H1 (cell line): ENCODE measurements at regions not wholly inside any gene's neighbourhood (a gene's known extent, or its start where the extent isn't known, plus 50 kb on each side); places are given as distances from the start of the nearest gene placed in this dataset.

Experiments used
- CTCF ChIA-PET: fragments of 300-600 bp; sonication (Branson Sonifier 250); formaldehyde crosslinking; loops from one replicate; lab custom pipeline; 2021; ENCODE audit not compliant: partially characterized antibody; lab: Charles Lee
- POLR2A ChIA-PET: fragments of 300-600 bp; sonication (Branson Sonifier 250); formaldehyde crosslinking; loops from one replicate; lab custom pipeline; 2021; ENCODE audit warnings: inconsistent platforms; ENCODE audit not compliant: partially characterized antibody; lab: Charles Lee
- DNase-seq, 2 experiments: peaks; one replicate each; pipeline versions ENCODE4 v3.0.0 to v3.0.0-alpha.2; 2010 to 2022; ENCODE audit warnings: low spot score in 2 of 2, low read depth in 1 of 2, mixed read lengths in 1 of 2
- FAIRE-seq: peaks from 2 replicates; lab custom pipeline; 2011; peaks lifted over from hg19 to GRCh38; lab: Jason Lieb, UNC
- H2AFZ ChIP-seq: 2 replicates; pipeline ENCODE4 v1.8.1; 2012; ENCODE audit warnings: low read length, inconsistent platforms
- H2AK5ac ChIP-seq: 2 replicates; pipeline ENCODE4 v1.6.1; 2013; ENCODE audit warnings: low read depth, low read length
- H2BK120ac ChIP-seq: replicated peaks from 2 replicates; pipeline ENCODE3; 2013; ENCODE audit warnings: low read depth, low read length, inconsistent platforms
- H2BK12ac ChIP-seq: 2 replicates; pipeline ENCODE4 v1.6.1; 2013; ENCODE audit warnings: low read depth, low read length
- H2BK15ac ChIP-seq: 2 replicates; pipeline ENCODE4 v1.6.1; 2013; ENCODE audit warnings: low read length
- H2BK20ac ChIP-seq: 2 replicates; pipeline ENCODE4 v1.6.1; 2013; ENCODE audit warnings: low read length
- H2BK5ac ChIP-seq: 2 replicates; pipeline ENCODE4 v1.6.1; 2013; ENCODE audit warnings: low read depth, low read length
- H3K14ac ChIP-seq: 2 replicates; pipeline ENCODE4 v1.6.1; 2013; ENCODE audit warnings: inconsistent platforms; ENCODE audit not compliant: insufficient read length
- H3K18ac ChIP-seq: 2 replicates; pipeline ENCODE4 v1.6.1; 2013; ENCODE audit warnings: low read length; ENCODE audit errors: extremely low read depth
- H3K23ac ChIP-seq: 2 replicates; pipeline ENCODE4 v1.6.1; 2013; ENCODE audit warnings: inconsistent platforms; ENCODE audit not compliant: insufficient read length
- H3K23me2 ChIP-seq: 2 replicates; pipeline ENCODE4 v1.6.1; 2013; ENCODE audit warnings: low read depth, low read length
- H3K27ac ChIP-seq: 2 replicates; pipeline ENCODE4 v1.6.1; 2011; ENCODE audit warnings: low read depth, low read length, inconsistent platforms
- H3K27me3 ChIP-seq, 4 experiments: replicated peaks in 1 of 4; 1 replicate in 1 of 4; 2 replicates in 3 of 4; pipeline versions ENCODE4 v1.6.1 to v1.8.1; 2011 to 2013; ENCODE audit warnings: low read length in 3 of 4, mild to moderate bottlenecking in 3 of 4, inconsistent platforms in 2 of 4, mixed read lengths in 2 of 4, moderate library complexity in 1 of 4; ENCODE audit not compliant: control insufficient read depth in 3 of 4, insufficient read depth in 3 of 4; ENCODE audit errors: extremely low read depth in 1 of 4
- H3K36me3 ChIP-seq, 4 experiments: 2 replicates each; pipeline versions ENCODE4 v1.6.1 to v1.8.1; 2011 to 2013; ENCODE audit warnings: mild to moderate bottlenecking in 4 of 4, low read length in 3 of 4, moderate library complexity in 2 of 4, control low read depth in 1 of 4, inconsistent platforms in 1 of 4; ENCODE audit not compliant: insufficient read depth in 4 of 4, control insufficient read depth in 2 of 4
- H3K4ac ChIP-seq: replicated peaks from 2 replicates; pipeline ENCODE3; 2013; ENCODE audit warnings: low read length, low read depth, mixed read lengths, inconsistent platforms; ENCODE audit not compliant: insufficient read length
- H3K4me1 ChIP-seq, 4 experiments: replicated peaks in 1 of 4; 1 replicate in 1 of 4; 2 replicates in 3 of 4; pipeline versions ENCODE4 v1.6.1 to v1.8.1; 2011 to 2013; ENCODE audit warnings: low read length in 3 of 4, inconsistent platforms in 2 of 4, mixed read lengths in 1 of 4; ENCODE audit not compliant: insufficient read depth in 4 of 4, control insufficient read depth in 3 of 4
- H3K4me2 ChIP-seq, 2 experiments: 2 replicates each; pipeline versions ENCODE4 v1.6.1 to v1.8.1; 2011 to 2013; ENCODE audit warnings: low read depth in 2 of 2, low read length in 2 of 2, control low read depth in 1 of 2, inconsistent platforms in 1 of 2, mild to moderate bottlenecking in 1 of 2; ENCODE audit not compliant: insufficient read depth in 1 of 2
- H3K4me3 ChIP-seq, 4 experiments: fragments of 200-600, 300-600 bp in 1 of 4; sonication (generic), shearing (Covaris generic), sonication (Bioruptor Twin) in 1 of 4; 2 replicates each; pipeline versions ENCODE4 v1.5.1 to v1.8.1; 2011 to 2016; ENCODE audit warnings: low read length in 4 of 4, low read depth in 3 of 4, control low read depth in 2 of 4, inconsistent platforms in 2 of 4, mild to moderate bottlenecking in 2 of 4, mixed read lengths in 1 of 4, moderate library complexity in 1 of 4; ENCODE audit not compliant: insufficient read depth in 2 of 4; ENCODE audit errors: extremely low read depth in 1 of 4
- H3K56ac ChIP-seq: replicated peaks from 2 replicates; pipeline ENCODE3; 2013; ENCODE audit warnings: low read depth, mild to moderate bottlenecking, mixed read lengths, low read length, inconsistent platforms; ENCODE audit not compliant: insufficient read length
- H3K79me1 ChIP-seq: 2 replicates; pipeline ENCODE4 v1.6.1; 2013; ENCODE audit warnings: low read depth, low read length, control low read depth
- H3K79me2 ChIP-seq, 2 experiments: 2 replicates each; pipeline versions ENCODE4 v1.6.1 to v1.8.1; 2012 to 2013; ENCODE audit warnings: low read length in 2 of 2, mild to moderate bottlenecking in 2 of 2, inconsistent platforms in 1 of 2; ENCODE audit not compliant: insufficient read depth in 2 of 2, control insufficient read depth in 1 of 2
- H3K9ac ChIP-seq, 4 experiments: replicated peaks in 1 of 4; 1 replicate in 1 of 4; 2 replicates in 3 of 4; pipeline versions ENCODE4 v1.6.1 to v1.8.1; 2011 to 2013; ENCODE audit warnings: low read depth in 3 of 4, low read length in 3 of 4, control low read depth in 2 of 4, mild to moderate bottlenecking in 2 of 4, moderate library complexity in 2 of 4, inconsistent platforms in 1 of 4; ENCODE audit errors: extremely low read depth in 1 of 4
- H3K9me3 ChIP-seq, 2 experiments: 2 replicates each; pipeline versions ENCODE4 v1.6.1 to v1.8.1; 2012 to 2013; ENCODE audit warnings: mild to moderate bottlenecking in 2 of 2, moderate library complexity in 2 of 2, control low read depth in 1 of 2, inconsistent platforms in 1 of 2, low read depth in 1 of 2, low read length in 1 of 2, mixed read lengths in 1 of 2; ENCODE audit not compliant: insufficient read depth in 2 of 2
- H4K20me1 ChIP-seq, 2 experiments: replicated peaks in 1 of 2; 2 replicates each; pipeline versions ENCODE3 to v1.8.1; 2011 to 2013; ENCODE audit warnings: inconsistent platforms in 2 of 2, low read length in 2 of 2, mild to moderate bottlenecking in 1 of 2; ENCODE audit not compliant: insufficient read depth in 2 of 2, control insufficient read depth in 1 of 2
- H4K5ac ChIP-seq: 2 replicates; pipeline ENCODE4 v1.6.1; 2013; ENCODE audit warnings: low read length, low read depth, mixed read lengths, inconsistent platforms; ENCODE audit not compliant: insufficient read length
- H4K8ac ChIP-seq: 2 replicates; pipeline ENCODE4 v1.8.0; 2013; ENCODE audit warnings: mild to moderate bottlenecking, moderate library complexity, low read length, inconsistent platforms; ENCODE audit not compliant: insufficient read depth; ENCODE audit errors: extremely low read depth
- H4K91ac ChIP-seq: replicated peaks from 2 replicates; pipeline ENCODE3; 2013; ENCODE audit warnings: low read length, mixed read lengths, inconsistent platforms; ENCODE audit not compliant: insufficient read length
- ATF3 ChIP-seq: IDR thresholded peaks from 2 replicates; pipeline ENCODE4 v1.6.1; 2011; ENCODE audit warnings: low read depth, mild to moderate bottlenecking, low read length; ENCODE audit not compliant: insufficient read depth
- CTCF ChIP-seq, 3 experiments: IDR thresholded peaks; 1 replicate in 2 of 3; 2 replicates in 1 of 3; pipeline versions ENCODE4 v1.5.1 to v1.6.1; 2011; ENCODE audit warnings: low read length in 3 of 3, mild to moderate bottlenecking in 3 of 3, inconsistent platforms in 2 of 3, low read depth in 1 of 3, moderate library complexity in 1 of 3; ENCODE audit not compliant: insufficient read depth in 1 of 3; ENCODE audit errors: control extremely low read depth in 1 of 3
- HDAC6 ChIP-seq: IDR thresholded peaks from one replicate; pipeline ENCODE4 v1.7.1; 2012; ENCODE audit warnings: low read depth, mild to moderate bottlenecking, inconsistent platforms, low read length, moderate library complexity
- JUN ChIP-seq: IDR thresholded peaks from 2 replicates; pipeline ENCODE4 v1.6.1; 2011; ENCODE audit warnings: low read depth, mild to moderate bottlenecking, improper control_type of control experiment, low read length
- KDM1A ChIP-seq: fragments of 200-600, 300-600 bp; sonication (generic); IDR thresholded peaks from 2 replicates; pipeline ENCODE4 v1.7.1; 2016; ENCODE audit warnings: mild to moderate bottlenecking, low read length, borderline replicate concordance
- MAX ChIP-seq: IDR thresholded peaks from 2 replicates; pipeline ENCODE4 v1.6.1; 2012; ENCODE audit warnings: inconsistent platforms
- PHF8 ChIP-seq: fragments of 200-600 bp; sonication (generic); conservative IDR thresholded peaks from 2 replicates; pipeline ENCODE4 v1.7.1; 2012; ENCODE audit warnings: low read depth, mild to moderate bottlenecking, inconsistent platforms, low read length, moderate library complexity
- TAF1 ChIP-seq: IDR thresholded peaks from 2 replicates; pipeline ENCODE4 v1.6.1; 2011; ENCODE audit warnings: mild to moderate bottlenecking, low read depth, low read length
- TCF12 ChIP-seq: IDR thresholded peaks from 2 replicates; pipeline ENCODE4 v1.6.1; 2011; ENCODE audit warnings: low read depth, mild to moderate bottlenecking, low read length
- WGBS, 2 experiments: shearing (Covaris generic) in 1 of 2; methylation state at CpG; one replicate each; pipeline versions ENCODE4 v1.1.6 to v1.1.7; 2013 to 2015; ENCODE audit warnings: low lambda C conversion rate in 2 of 2, mixed read lengths in 2 of 2, inconsistent platforms in 1 of 2, low coverage in 1 of 2, missing lambda C conversion rate in 1 of 2; ENCODE audit not compliant: insufficient replicate concordance in 2 of 2, insufficient coverage in 1 of 2, insufficient read length in 1 of 2; ENCODE audit errors: extremely low coverage in 1 of 2, missing lambda C conversion rate in 1 of 2; 5-methylcytosine and 5-hydroxymethylcytosine counted together

- no peaks in the 10 kb centered on the region for H3K27me3 ChIP-seq
- 74% methylated on average over 2 of the region's 2 CpGs; no CpG with 5 or more reads in 1 of the 2 experiments for WGBS, 2 experiments
- peaks cover 0 to 4% (median 1%) of the 10 kb centered on the region in 4 experiments; a peak in 4 of 7 replicates for H3K4me1 ChIP-seq
- FAIRE-seq (no peak), DNase-seq (no peak)
- H3K14ac ChIP-seq, result no peak overlapping the region
- no peak overlapping the region for H2BK15ac ChIP-seq
- H3K36me3 ChIP-seq, result no peaks in the 10 kb centered on the region
- no peak overlapping the region for H2BK20ac ChIP-seq
- H3K79me1 ChIP-seq, result no peaks in the 10 kb centered on the region
- H3K27ac ChIP-seq, result no peak overlapping the region
- no peak overlapping the region for H3K56ac ChIP-seq
- no peak overlapping the region for H3K9ac ChIP-seq
- H4K5ac ChIP-seq, result no peak overlapping the region
- H2BK5ac ChIP-seq, result no peak overlapping the region
- H2AK5ac ChIP-seq, result no peak overlapping the region
- H3K79me2 ChIP-seq, result no peaks in the 10 kb centered on the region
- H3K23me2 ChIP-seq, result no peaks in the 10 kb centered on the region
- no peaks in the 10 kb centered on the region for H3K9me3 ChIP-seq
- H2BK12ac ChIP-seq, result no peak overlapping the region
- H3K4me3 ChIP-seq, result no peak overlapping the region
- ChIA-PET POLR2A (no interaction called here), CTCF (interaction anchor here (1.4 to 1.7 kb wide), 2 partner anchors 24 to 25 kb away, joined by 3 to 5 read pairs; no protein-coding TSS in a partner anchor)
- H3K18ac ChIP-seq, result no peak overlapping the region
- H3K23ac ChIP-seq, result no peak overlapping the region
- H3K4ac ChIP-seq, result no peak overlapping the region
- H3K4me2 ChIP-seq, result peak overlapping the region in 1 of 2 experiments; percentile 3; a peak in 1 of 4 replicates
- H4K91ac ChIP-seq, result no peak overlapping the region
- H2BK120ac ChIP-seq, result no peak overlapping the region
- no peaks in the 10 kb centered on the region for H4K20me1 ChIP-seq
- no peak overlapping the region for H4K8ac ChIP-seq
- no peak overlapping the region for H2AFZ ChIP-seq
- no peak for TF ChIP-seq PHF8
- TF ChIP-seq HDAC6, result no peak
- TF ChIP-seq KDM1A, result no peak
- TF ChIP-seq ATF3, result no peak
- TF ChIP-seq TCF12, result no peak
- TF ChIP-seq TAF1, result no peak
- no peak for TF ChIP-seq CTCF (IDR thresholded peaks at IDR 0.05; ENCODE audit: control extremely low read depth in 1 of 3, insufficient read depth in 1 of 3, low read depth in 1 of 3, low read length in 3 of 3)
- TF ChIP-seq JUN, result no peak
- TF ChIP-seq MAX, result no peak
These were observed 162.4 kb downstream of the GALC start for GRCh38 chr14:87830443-87831096.
